ENCODE measurements at regions not wholly inside any gene's neighbourhood (a gene's known extent, or its start where the extent isn't known, plus 50 kb on each side); places are given as distances from the start of the nearest gene placed in this dataset.
A peak's percentile ranks its signal among the peaks of the same experiment; 100 is the strongest.
"Not testable (repeated sequence)": the region's sequence is repeated elsewhere in the genome, so short reads cannot be mapped to it uniquely, and the experiment has no call there.

- H3K4me1 ChIP-seq (replicated peaks in 1 of 2); H3K27ac ChIP-seq; ATAC-seq (replicated peaks in 6 of 8); in situ Hi-C loops (cut with MboI; ENCODE audit: low pct_unique_long_range_greater_than_20kb in 2 of 9, low sequenced_read_pairs in 9 of 9, unreplicated experiment in 9 of 9); H3K4me3 ChIP-seq: not testable (repeated sequence)
- WGBS, 10 experiments: no CpG with 5 or more reads among the region's 7 CpGs
Measured at GRCh38 chr22:23472376-23472775, 107.7 kb downstream of the IGLL1 start.

- in situ Hi-C loops (cut with MboI; ENCODE audit: low pct_unique_long_range_greater_than_20kb in 2 of 9, low sequenced_read_pairs in 9 of 9, unreplicated experiment in 9 of 9): no loop called here
- no peak for ATAC-seq (replicated peaks in 6 of 8)
- H3K4me3 ChIP-seq: no peak overlapping the region
- WGBS, 10 experiments: 14 to 78% (median 50%) methylated on average over 1 to 3 of the region's 3 CpGs; no CpG with 5 or more reads in 5 of the 10 experiments
- peaks cover under 1 to 1% of the 10 kb centered on the region in 2 donors for H3K4me1 ChIP-seq (replicated peaks in 1 of 2)
- H3K27ac ChIP-seq: no peak overlapping the region
Measured at GRCh38 chr22:23471698-23472097, 108.4 kb downstream of the IGLL1 start.

- Histone ChIP-seq H3K4me3 (no peak overlapping the region), H3K4me1 (replicated peaks in 1 of 2) (peaks cover 5 to 6% of the 10 kb centered on the region in 2 donors), H3K27ac (no peak overlapping the region)
- peak in 3 of 8 experiments; percentile 15 to 58 (median 31) for ATAC-seq (replicated peaks in 6 of 8)
- WGBS, 10 experiments: 58 to 100% (median 86%) methylated on average over 1 to 8 of the region's 8 CpGs; no CpG with 5 or more reads in 2 of the 10 experiments
- in situ Hi-C loops (cut with MboI; ENCODE audit: low pct_unique_long_range_greater_than_20kb in 2 of 9, low sequenced_read_pairs in 9 of 9, unreplicated experiment in 9 of 9): no loop called here
Measured at GRCh38 chr22:23470811-23471389, 109.2 kb downstream of the IGLL1 start.

GRCh38 chr22:23467721-23468294 lies 112.3 kb downstream of the IGLL1 start:
- no peak overlapping the region for H3K27ac ChIP-seq
- no peak overlapping the region for H3K4me3 ChIP-seq
- in situ Hi-C loops (cut with MboI; ENCODE audit: low pct_unique_long_range_greater_than_20kb in 2 of 9, low sequenced_read_pairs in 9 of 9, unreplicated experiment in 9 of 9): no loop called here
- peaks cover 5 to 6% of the 10 kb centered on the region in 2 donors for H3K4me1 ChIP-seq (replicated peaks in 1 of 2)
- ATAC-seq (replicated peaks in 6 of 8): no peak

GRCh38 chr22:23466351-23466750 lies 113.7 kb downstream of the IGLL1 start:
- no peak for ATAC-seq (replicated peaks in 6 of 8)
- H3K4me1 ChIP-seq (replicated peaks in 1 of 2): peaks cover 5 to 6% of the 10 kb centered on the region in 2 donors
- H3K4me3 ChIP-seq: no peak overlapping the region
- in situ Hi-C loops (cut with MboI; ENCODE audit: low pct_unique_long_range_greater_than_20kb in 2 of 9, low sequenced_read_pairs in 9 of 9, unreplicated experiment in 9 of 9): no loop called here
- H3K27ac ChIP-seq: no peak overlapping the region
- 0 to 83% (median 17%) methylated on average over 1 to 4 of the region's 7 CpGs; no CpG with 5 or more reads in 5 of the 10 experiments for WGBS, 10 experiments

- H3K4me1 ChIP-seq (replicated peaks in 1 of 2); ATAC-seq (replicated peaks in 6 of 8); in situ Hi-C loops (cut with MboI; ENCODE audit: low pct_unique_long_range_greater_than_20kb in 2 of 9, low sequenced_read_pairs in 9 of 9, unreplicated experiment in 9 of 9); H3K4me3 ChIP-seq; H3K27ac ChIP-seq: not testable (repeated sequence)
- WGBS, 10 experiments: 0 to 100% (median 4%) methylated on average over 2 to 5 of the region's 6 CpGs; no CpG with 5 or more reads in 3 of the 10 experiments
Measured at GRCh38 chr22:23464796-23465195, 115.3 kb downstream of the IGLL1 start.

GRCh38 chr22:23460517-23461031 lies 119.5 kb downstream of the IGLL1 start:
- H3K27ac ChIP-seq; H3K4me3 ChIP-seq; in situ Hi-C loops (cut with MboI; ENCODE audit: low pct_unique_long_range_greater_than_20kb in 2 of 9, low sequenced_read_pairs in 9 of 9, unreplicated experiment in 9 of 9): not testable (repeated sequence)
- peaks cover 22% of the 10 kb centered on the region in 2 donors for H3K4me1 ChIP-seq (replicated peaks in 1 of 2)
- ATAC-seq (replicated peaks in 6 of 8): peak in 5 of 8 experiments; percentile 74 to 85 (median 80)
- WGBS, 10 experiments: 100% methylated on average over 2 of the region's 24 CpGs; no CpG with 5 or more reads in 9 of the 10 experiments

- peak in 1 of 8 experiments; percentile 11 for ATAC-seq (replicated peaks in 6 of 8)
- H3K4me3 ChIP-seq; H3K27ac ChIP-seq; in situ Hi-C loops (cut with MboI; ENCODE audit: low pct_unique_long_range_greater_than_20kb in 2 of 9, low sequenced_read_pairs in 9 of 9, unreplicated experiment in 9 of 9): not testable (repeated sequence)
- WGBS, 10 experiments: 100% methylated on average over 2 to 4 of the region's 24 CpGs; no CpG with 5 or more reads in 8 of the 10 experiments
- H3K4me1 ChIP-seq (replicated peaks in 1 of 2): peaks cover 22% of the 10 kb centered on the region in 2 donors
Measured at GRCh38 chr22:23459645-23460516, 120.2 kb downstream of the IGLL1 start.

GRCh38 chr22:23458663-23459541 lies 121.2 kb downstream of the IGLL1 start:
- H3K27ac ChIP-seq: no peak overlapping the region
- peaks cover 22% of the 10 kb centered on the region in 2 donors for H3K4me1 ChIP-seq (replicated peaks in 1 of 2)
- WGBS, 10 experiments: 90 to 100% (median 96%) methylated on average over 1 to 10 of the region's 64 CpGs; no CpG with 5 or more reads in 7 of the 10 experiments
- in situ Hi-C loops (cut with MboI; ENCODE audit: low pct_unique_long_range_greater_than_20kb in 2 of 9, low sequenced_read_pairs in 9 of 9, unreplicated experiment in 9 of 9): no loop called here
- H3K4me3 ChIP-seq: no peak overlapping the region
- no peak for ATAC-seq (replicated peaks in 6 of 8)

- no peak overlapping the region for H3K27ac ChIP-seq
- in situ Hi-C loops (cut with MboI; ENCODE audit: low pct_unique_long_range_greater_than_20kb in 2 of 9, low sequenced_read_pairs in 9 of 9, unreplicated experiment in 9 of 9): no loop called here
- peak in 5 of 8 experiments; percentile 30 to 70 (median 61) for ATAC-seq (replicated peaks in 6 of 8)
Measured at GRCh38 chr22:23457380-23457985, 122.6 kb downstream of the IGLL1 start.

GRCh38 chr22:23456666-23457379 lies 123.3 kb downstream of the IGLL1 start:
- in situ Hi-C loops (cut with MboI; ENCODE audit: low pct_unique_long_range_greater_than_20kb in 2 of 9, low sequenced_read_pairs in 9 of 9, unreplicated experiment in 9 of 9); H3K4me3 ChIP-seq: not testable (repeated sequence)
- peak in 5 of 8 experiments; percentile 57 to 82 (median 71) for ATAC-seq (replicated peaks in 6 of 8)
- WGBS, 10 experiments: 20 to 67% (median 49%) methylated on average over 2 to 3 of the region's 27 CpGs; no CpG with 5 or more reads in 7 of the 10 experiments
- Histone ChIP-seq H3K4me1 (replicated peaks in 1 of 2) (peaks cover 22% of the 10 kb centered on the region in 2 donors), H3K27ac (peak overlapping the region in 1 of 2 donors; percentile 73)

More at GRCh38 chr22:23457380-23457985, 122.6 kb downstream of the IGLL1 start:
- Histone ChIP-seq H3K4me3 (no peak overlapping the region), H3K4me1 (replicated peaks in 1 of 2) (peaks cover 22% of the 10 kb centered on the region in 2 donors)
- WGBS, 10 experiments: 24 to 100% (median 82%) methylated on average over 1 to 10 of the region's 21 CpGs; no CpG with 5 or more reads in 3 of the 10 experiments
